CD4-positive, alpha-beta T cell treated with Interleukin-15 for 1 hour (primary cell): ENCODE measurements at regions not wholly inside any gene's neighbourhood (a gene's known extent, or its start where the extent isn't known, plus 50 kb on each side); places are given as distances from the start of the nearest gene placed in this dataset.

Experiments used
- DNase-seq: peaks from one replicate; pipeline ENCODE4 v3.0.0-alpha.2; 2020

DNA sequence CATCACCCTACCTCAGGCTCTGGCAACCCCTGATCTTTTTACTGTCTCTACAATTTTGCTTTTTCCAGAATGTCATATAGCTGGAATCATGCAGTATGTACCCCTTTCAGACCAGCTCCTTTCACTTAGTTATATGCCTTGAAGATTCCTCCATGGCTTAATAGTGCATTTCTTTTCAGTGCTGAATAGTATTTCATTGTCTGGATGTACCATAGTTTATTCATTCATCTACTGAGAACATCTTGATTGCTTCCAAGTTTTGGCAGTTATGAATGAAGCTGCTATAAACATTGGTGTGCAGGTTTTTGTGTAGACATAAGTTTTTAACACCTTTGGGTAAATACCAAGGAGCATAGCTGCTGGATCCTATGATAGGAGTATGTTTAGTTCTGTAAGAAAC lies 50.8 kb upstream of the ANP32A start:
- no peak for DNase-seq

DNA sequence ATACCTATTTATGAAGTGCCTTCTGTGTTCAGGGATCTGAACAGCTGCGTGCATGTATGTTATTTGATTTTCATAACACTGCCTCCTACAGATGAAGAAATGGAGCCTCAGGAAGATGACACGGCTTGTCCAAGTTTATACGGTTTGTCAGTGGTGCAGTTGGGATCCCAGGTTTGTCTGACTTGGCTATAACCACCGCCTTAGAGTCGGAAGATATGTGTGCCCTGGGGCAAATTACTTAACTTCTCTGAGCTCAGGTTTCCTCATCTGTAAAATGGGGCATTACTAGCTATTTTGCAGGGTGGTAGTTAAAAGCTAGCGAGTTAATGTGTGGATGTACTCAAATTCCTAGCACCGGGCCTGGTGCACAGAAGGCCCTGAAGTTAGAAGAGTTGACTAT lies 54.1 kb upstream of the ANP32A start:
- DNase-seq: no peak

DNA sequence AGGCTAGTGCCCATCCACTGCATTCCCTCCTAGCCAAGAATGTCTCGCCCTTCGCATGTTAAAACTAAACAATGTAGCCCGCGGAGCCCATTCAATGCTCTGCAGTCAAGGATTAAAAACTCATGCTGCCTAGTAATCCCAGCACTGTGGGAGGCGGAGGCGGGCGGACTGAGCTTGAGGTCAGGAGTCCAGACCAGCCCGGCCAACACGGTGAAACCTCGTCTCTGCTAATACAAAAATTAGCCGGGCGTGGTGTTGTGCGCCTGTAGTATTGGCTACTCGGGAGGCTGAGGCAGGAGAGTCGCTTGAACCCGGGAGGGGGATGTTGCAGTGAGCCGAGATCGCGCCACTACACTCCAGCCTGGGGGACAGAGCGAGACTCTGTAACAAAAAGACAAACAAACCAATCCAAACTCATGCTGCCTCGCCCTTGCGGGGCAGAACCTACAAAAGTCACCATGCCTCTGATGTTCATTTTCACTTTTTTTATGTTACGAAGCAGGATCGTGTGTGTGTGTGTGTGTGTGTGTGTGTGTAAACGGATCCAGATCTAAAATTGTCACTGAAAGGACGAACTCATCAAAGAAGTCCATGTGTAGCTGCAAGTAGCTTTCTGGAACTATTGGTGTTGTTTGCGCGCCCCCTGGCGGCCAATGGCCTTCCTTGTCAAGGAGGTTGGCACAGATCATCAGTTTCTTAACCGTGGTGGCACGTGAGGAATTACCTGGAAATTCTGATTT lies 54.8 kb upstream of the SPESP1 start:
- DNase-seq: peak; percentile 83

DNA sequence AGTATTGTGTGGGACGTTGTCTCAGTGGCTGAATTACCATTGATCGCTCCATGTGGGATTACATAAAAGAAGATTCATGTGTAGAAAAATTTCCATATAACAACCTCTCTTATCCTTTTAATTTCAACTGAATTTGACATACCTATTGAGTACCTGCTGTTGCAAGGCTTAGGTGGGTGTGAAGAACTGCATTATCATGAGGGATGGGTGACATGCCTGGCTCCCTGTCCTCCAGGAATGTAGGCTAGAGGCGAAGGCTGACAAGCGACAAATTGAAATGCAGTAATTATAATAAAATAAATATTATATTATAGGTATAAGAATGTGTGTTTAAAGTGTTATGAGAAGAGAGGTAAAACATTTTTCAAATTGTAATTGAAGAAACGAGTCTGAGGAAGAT lies 52.7 kb upstream of the SPESP1 start:
- no peak for DNase-seq

DNA sequence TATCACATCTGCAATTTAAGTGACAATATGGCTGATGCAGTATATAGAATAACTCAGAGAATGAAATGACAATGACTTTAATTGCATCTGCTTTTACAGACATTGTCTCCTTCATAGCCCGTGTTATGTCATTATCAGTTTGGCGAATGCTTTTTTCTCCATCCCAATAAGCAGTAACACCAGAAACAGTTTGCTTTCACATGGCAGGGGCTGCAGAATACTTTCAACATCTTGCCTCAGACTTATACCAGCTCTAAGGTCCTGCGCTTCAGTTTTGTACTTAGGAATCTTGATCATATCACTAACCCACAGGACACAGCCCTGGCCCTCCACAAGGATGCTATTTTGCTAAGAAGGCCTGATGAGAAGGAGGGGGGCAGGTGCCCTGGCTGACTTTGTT lies 49.9 kb upstream of the SPESP1 start:
- DNase-seq: no peak
